ENCODE measurements at regions not wholly inside any gene's neighbourhood (a gene's known extent, or its start where the extent isn't known, plus 50 kb on each side); places are given as distances from the start of the nearest gene placed in this dataset.
"Not testable (repeated sequence)": the region's sequence is repeated elsewhere in the genome, so short reads cannot be mapped to it uniquely, and the experiment has no call there.

GRCh38 chr15:81776976-81777375, 268.8 kb downstream of the MEX3B start:
- DNase-seq (ENCODE audit: low read depth): no peak

GRCh38 chr15:81775779-81776178, 270.0 kb downstream of the MEX3B start:
- DNase-seq (ENCODE audit: low read depth): not testable (repeated sequence)

GRCh38 chr15:81774309-81774708, 271.5 kb downstream of the MEX3B start:
- DNase-seq (ENCODE audit: low read depth): no peak

GRCh38 chr15:81768773-81769172, 277.0 kb downstream of the MEX3B start:
- DNase-seq (ENCODE audit: low read depth): no peak

GRCh38 chr15:81766829-81767475, 278.9 kb downstream of the MEX3B start:
- DNase-seq (ENCODE audit: low read depth): no peak

- no peak for DNase-seq (ENCODE audit: low read depth)
Measured at GRCh38 chr15:81765816-81766215, 280.0 kb downstream of the MEX3B start.

GRCh38 chr15:81763304-81763703, 282.5 kb downstream of the MEX3B start:
- no peak for DNase-seq (ENCODE audit: low read depth)

GRCh38 chr15:81760686-81761085, 285.1 kb downstream of the MEX3B start:
- DNase-seq (ENCODE audit: low read depth): no peak

GRCh38 chr15:81758818-81759284, 287.0 kb downstream of the MEX3B start:
- no peak for DNase-seq (ENCODE audit: low read depth)

GRCh38 chr15:81755626-81756025, 290.2 kb downstream of the MEX3B start:
- no peak for DNase-seq (ENCODE audit: low read depth)

- DNase-seq (ENCODE audit: low read depth): no peak
Measured at GRCh38 chr15:81754078-81754477, 291.7 kb downstream of the MEX3B start.

- no peak for DNase-seq (ENCODE audit: low read depth)
Measured at GRCh38 chr15:81752974-81753373, 292.8 kb downstream of the MEX3B start.

GRCh38 chr15:81752546-81752942, 293.3 kb downstream of the MEX3B start:
- DNase-seq (ENCODE audit: low read depth): no peak

GRCh38 chr15:81751816-81752545, 293.8 kb downstream of the MEX3B start:
- no peak for DNase-seq (ENCODE audit: low read depth)

- no peak for DNase-seq (ENCODE audit: low read depth)
Measured at GRCh38 chr15:81751256-81751655, 294.6 kb downstream of the MEX3B start.

- DNase-seq (ENCODE audit: low read depth): no peak
Measured at GRCh38 chr15:81749716-81750375, 296.0 kb downstream of the MEX3B start.

GRCh38 chr15:81747482-81747881, 298.3 kb downstream of the MEX3B start:
- no peak for DNase-seq (ENCODE audit: low read depth)

- no peak for DNase-seq (ENCODE audit: low read depth)
Measured at GRCh38 chr15:81747026-81747425, 298.8 kb downstream of the MEX3B start.

GRCh38 chr15:81744364-81744763, 301.5 kb downstream of the MEX3B start:
- DNase-seq (ENCODE audit: low read depth): no peak

GRCh38 chr15:81740416-81740815, 305.4 kb downstream of the MEX3B start:
- no peak for DNase-seq (ENCODE audit: low read depth)

GRCh38 chr15:81729340-81729739, 316.5 kb downstream of the MEX3B start:
- no peak for DNase-seq (ENCODE audit: low read depth)

GRCh38 chr15:81728726-81729125, 317.1 kb downstream of the MEX3B start:
- DNase-seq (ENCODE audit: low read depth): no peak

- DNase-seq (ENCODE audit: low read depth): no peak
Measured at GRCh38 chr15:81725590-81725989, 320.2 kb downstream of the MEX3B start.
